ENCODE measurements at regions not wholly inside any gene's neighbourhood (a gene's known extent, or its start where the extent isn't known, plus 50 kb on each side); places are given as distances from the start of the nearest gene placed in this dataset.

DNA sequence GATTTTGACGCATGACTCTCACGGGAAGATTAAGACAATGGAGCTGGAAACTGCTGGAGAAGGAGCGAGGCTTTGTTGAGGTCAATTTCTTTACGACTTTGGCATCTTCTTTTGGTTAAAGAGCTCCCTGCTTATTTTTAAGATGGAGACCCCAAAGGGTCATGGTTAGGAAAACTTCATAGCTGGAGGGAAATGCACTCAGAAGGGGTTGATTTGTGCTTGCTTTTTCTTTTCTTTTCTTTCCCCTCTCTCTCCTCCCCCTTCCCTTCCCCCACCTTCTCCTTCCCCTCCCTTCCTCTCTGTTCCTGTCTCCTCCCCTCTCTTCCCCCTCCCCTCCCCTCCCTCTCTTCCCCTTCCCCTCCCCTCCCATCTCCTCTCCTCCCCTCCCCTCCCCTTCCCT is 79.0 kb downstream of the TNP1 start:
- DNase-seq (ENCODE audit: low spot score in 2 of 2, unreplicated experiment in 2 of 2): no peak
- H3K27ac Mint-ChIP-seq: no peak overlapping the region
- no peak overlapping the region for H3K4me3 Mint-ChIP-seq
- H3K4me1 Mint-ChIP-seq: no peaks in the 10 kb centered on the region
- TF ChIP-seq, protein P1, sequence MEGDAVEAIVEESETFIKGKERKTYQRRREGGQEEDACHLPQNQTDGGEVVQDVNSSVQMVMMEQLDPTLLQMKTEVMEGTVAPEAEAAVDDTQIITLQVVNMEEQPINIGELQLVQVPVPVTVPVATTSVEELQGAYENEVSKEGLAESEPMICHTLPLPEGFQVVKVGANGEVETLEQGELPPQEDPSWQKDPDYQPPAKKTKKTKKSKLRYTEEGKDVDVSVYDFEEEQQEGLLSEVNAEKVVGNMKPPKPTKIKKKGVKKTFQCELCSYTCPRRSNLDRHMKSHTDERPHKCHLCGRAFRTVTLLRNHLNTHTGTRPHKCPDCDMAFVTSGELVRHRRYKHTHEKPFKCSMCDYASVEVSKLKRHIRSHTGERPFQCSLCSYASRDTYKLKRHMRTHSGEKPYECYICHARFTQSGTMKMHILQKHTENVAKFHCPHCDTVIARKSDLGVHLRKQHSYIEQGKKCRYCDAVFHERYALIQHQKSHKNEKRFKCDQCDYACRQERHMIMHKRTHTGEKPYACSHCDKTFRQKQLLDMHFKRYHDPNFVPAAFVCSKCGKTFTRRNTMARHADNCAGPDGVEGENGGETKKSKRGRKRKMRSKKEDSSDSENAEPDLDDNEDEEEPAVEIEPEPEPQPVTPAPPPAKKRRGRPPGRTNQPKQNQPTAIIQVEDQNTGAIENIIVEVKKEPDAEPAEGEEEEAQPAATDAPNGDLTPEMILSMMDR (IDR thresholded peaks at IDR 0.05; ENCODE audit: unreplicated experiment): no peak
- H3K27me3 Mint-ChIP-seq (ENCODE audit: low read depth): no peaks in the 10 kb centered on the region
- H3K36me3 Mint-ChIP-seq: no peaks in the 10 kb centered on the region
- H3K9me3 Mint-ChIP-seq: peaks cover 10% of the 10 kb centered on the region

DNA sequence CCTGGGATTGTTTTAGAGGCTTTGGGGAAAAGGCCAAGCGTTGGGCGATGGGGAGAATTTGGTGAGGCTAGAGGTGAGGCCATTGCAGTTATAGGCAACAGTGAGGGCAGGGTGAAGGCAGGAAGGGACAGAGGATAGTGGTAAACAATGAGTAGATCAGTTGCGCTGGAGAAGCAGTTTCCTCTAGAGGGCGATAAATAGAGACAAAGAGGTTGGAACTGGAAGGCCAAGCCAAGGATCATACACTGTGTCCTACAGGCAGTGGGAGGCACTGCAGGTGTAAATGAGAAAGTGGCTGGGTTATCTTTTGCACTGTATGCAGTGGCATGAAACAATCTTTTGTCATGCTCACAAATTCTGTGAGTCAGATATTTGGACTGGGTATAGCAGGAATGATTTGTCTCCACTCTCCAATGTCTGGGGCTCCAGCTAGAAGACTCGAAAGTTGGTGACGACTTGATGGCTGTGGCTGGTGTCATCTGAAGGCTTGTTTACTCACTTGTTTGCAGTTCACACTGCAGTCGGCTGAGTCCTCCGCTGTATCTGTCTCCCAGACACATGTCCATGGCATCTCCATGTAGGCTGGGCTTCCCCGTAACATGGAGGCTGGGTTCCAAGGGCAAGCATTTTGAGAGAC is 82.1 kb downstream of the TNP1 start:
- H3K4me3 Mint-ChIP-seq: no peak overlapping the region
- TF ChIP-seq, protein P1 (IDR thresholded peaks at IDR 0.05; ENCODE audit: unreplicated experiment): peak; percentile 57
- H3K9me3 Mint-ChIP-seq: peaks cover 10% of the 10 kb centered on the region
- H3K4me1 Mint-ChIP-seq: peaks cover 5% of the 10 kb centered on the region
- H3K27ac Mint-ChIP-seq: no peak overlapping the region
- DNase-seq (ENCODE audit: low spot score in 2 of 2, unreplicated experiment in 2 of 2): no peak
- no peaks in the 10 kb centered on the region for H3K27me3 Mint-ChIP-seq (ENCODE audit: low read depth)
- no peaks in the 10 kb centered on the region for H3K36me3 Mint-ChIP-seq

DNA sequence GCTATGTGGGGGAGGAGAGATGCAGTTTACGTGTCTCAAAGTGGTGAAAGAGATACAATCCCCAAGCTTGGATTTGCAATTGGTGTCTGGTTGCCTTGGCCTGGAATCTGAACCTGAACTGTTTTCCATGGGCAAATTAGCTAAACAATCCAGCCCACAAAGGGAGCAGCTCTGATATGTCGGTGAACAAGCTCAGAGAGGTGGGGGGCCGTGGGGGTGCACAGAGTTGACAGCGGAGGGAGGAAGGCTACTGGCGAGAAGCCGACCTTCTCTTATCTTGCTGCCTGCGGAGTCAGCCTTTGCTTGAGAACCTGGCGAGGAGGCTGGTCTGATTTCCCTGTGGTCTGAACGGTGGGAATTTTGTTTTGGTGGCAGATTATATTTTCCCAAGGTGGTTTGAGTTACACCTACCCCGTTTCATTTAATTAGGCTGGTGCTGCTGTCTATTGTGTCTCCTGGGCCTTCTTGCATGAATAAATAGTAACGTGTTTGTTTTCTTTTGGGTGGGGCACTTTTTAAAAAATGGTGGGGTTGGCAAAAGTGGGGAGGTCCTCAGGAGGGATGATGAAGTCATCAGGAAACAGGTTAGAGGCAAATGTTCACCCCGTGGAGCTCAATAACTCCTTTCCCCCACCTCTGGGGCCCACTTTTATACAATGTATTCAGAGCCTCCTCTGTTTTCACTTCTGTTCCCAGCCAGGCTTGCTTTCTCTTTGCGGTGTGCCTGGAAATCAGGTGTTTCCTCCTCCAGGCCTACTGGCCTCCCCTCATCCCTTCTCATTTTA is 80.9 kb upstream of the IGFBP5 start:
- H3K27me3 Mint-ChIP-seq (ENCODE audit: low read depth): no peaks in the 10 kb centered on the region
- H3K36me3 Mint-ChIP-seq: peaks cover 3% of the 10 kb centered on the region
- TF ChIP-seq, protein P1 (IDR thresholded peaks at IDR 0.05; ENCODE audit: unreplicated experiment): no peak
- no peak overlapping the region for H3K27ac Mint-ChIP-seq
- no peak for DNase-seq (ENCODE audit: low spot score in 2 of 2, unreplicated experiment in 2 of 2)
- peaks cover 14% of the 10 kb centered on the region for H3K9me3 Mint-ChIP-seq
- no peak overlapping the region for H3K4me3 Mint-ChIP-seq
- H3K4me1 Mint-ChIP-seq: peaks cover 5% of the 10 kb centered on the region

DNA sequence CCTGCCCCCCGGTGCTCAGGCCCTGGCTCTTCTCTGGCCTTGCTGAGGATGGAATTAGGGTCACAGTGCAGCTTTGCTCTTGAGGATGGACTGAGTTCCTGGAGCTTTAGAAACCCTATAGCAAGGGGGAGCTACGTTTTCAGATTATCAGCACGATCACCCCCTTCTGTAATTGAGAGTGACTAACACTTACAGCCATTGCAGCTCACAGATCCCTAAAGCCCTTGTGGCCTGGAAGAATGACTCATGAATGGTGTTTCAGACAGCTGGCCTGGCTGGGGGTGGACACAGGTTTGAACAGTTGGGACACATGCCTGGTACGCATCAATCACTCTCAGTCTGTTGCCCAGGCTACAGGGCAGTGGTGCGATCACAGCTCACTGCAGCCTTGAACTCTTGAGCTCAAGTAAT is 79.7 kb upstream of the IGFBP5 start:
- Mint-ChIP-seq H3K27me3 (ENCODE audit: low read depth) (no peaks in the 10 kb centered on the region), H3K4me3 (no peak overlapping the region), H3K9me3 (peaks cover 18% of the 10 kb centered on the region), H3K36me3 (peaks cover 5% of the 10 kb centered on the region), H3K4me1 (peaks cover 5% of the 10 kb centered on the region), H3K27ac (no peak overlapping the region)
- TF ChIP-seq, protein P1 (IDR thresholded peaks at IDR 0.05; ENCODE audit: unreplicated experiment): no peak
- DNase-seq (ENCODE audit: low spot score in 2 of 2, unreplicated experiment in 2 of 2): no peak

DNA sequence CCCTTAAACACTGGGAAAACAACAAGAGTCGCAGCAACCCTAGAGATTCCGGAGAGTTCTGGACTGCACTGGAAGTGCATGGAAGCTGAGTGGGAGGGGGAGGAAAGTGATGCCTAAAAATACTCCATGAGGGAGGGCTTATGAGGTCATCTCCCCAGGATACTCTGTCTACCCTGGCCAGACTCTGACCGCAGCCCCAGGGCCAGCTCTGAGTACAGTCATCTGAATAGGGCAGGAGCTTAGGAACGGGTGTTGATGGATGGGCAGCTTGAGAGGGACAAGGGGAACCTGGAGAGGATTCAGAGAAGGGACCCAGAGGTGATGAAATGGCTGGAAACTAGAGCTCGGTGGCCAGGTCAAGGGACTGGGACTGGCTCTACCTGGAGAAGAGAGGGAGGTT is 79.3 kb upstream of the IGFBP5 start:
- H3K4me3 Mint-ChIP-seq: no peak overlapping the region
- peaks cover 5% of the 10 kb centered on the region for H3K36me3 Mint-ChIP-seq

More for the DNA sequence above, 79.3 kb upstream of the IGFBP5 start:
- H3K27me3 Mint-ChIP-seq (ENCODE audit: low read depth): no peaks in the 10 kb centered on the region
- peaks cover 5% of the 10 kb centered on the region for H3K4me1 Mint-ChIP-seq
- peaks cover 15% of the 10 kb centered on the region for H3K9me3 Mint-ChIP-seq
- TF ChIP-seq, protein P1 (IDR thresholded peaks at IDR 0.05; ENCODE audit: unreplicated experiment): no peak
- DNase-seq (ENCODE audit: low spot score in 2 of 2, unreplicated experiment in 2 of 2): no peak
- no peak overlapping the region for H3K27ac Mint-ChIP-seq
